K562 (cell line): ENCODE measurements at regions not wholly inside any gene's neighbourhood (a gene's known extent, or its start where the extent isn't known, plus 50 kb on each side); places are given as distances from the start of the nearest gene placed in this dataset.
A peak's percentile ranks its signal among the peaks of the same experiment; 100 is the strongest.

Source experiments
- CREB3 ChIP-seq: fragments of 450-650 bp; conservative IDR thresholded peaks from 2 replicates; pipeline ENCODE4 v1.6.1; 2016; ENCODE audit warnings: missing genetic modification characterization, low read depth, mild to moderate bottlenecking, missing compliant biosample characterization, moderate library complexity
- DDX20 ChIP-seq: fragments of 450-650 bp; IDR thresholded peaks from 2 replicates; pipeline ENCODE4 v1.6.1; 2016; ENCODE audit warnings: missing genetic modification characterization, low read depth, mild to moderate bottlenecking, missing compliant biosample characterization, moderate library complexity
- PYGO2 ChIP-seq: fragments of 450-650 bp; IDR thresholded peaks from 2 replicates; pipeline ENCODE4 v1.6.1; 2016; ENCODE audit warnings: mild to moderate bottlenecking, missing genetic modification characterization, moderate library complexity, missing compliant biosample characterization
- RBM17 ChIP-seq: fragments of 200-400 bp; formaldehyde crosslinking; IDR thresholded peaks from 2 replicates; pipeline ENCODE4 v1.6.1; 2017; ENCODE audit warnings: low read depth, mild to moderate bottlenecking, low read length, borderline replicate concordance
- SAFB ChIP-seq: fragments of 200-400 bp; formaldehyde crosslinking; IDR thresholded peaks from 2 replicates; pipeline ENCODE4 v1.6.1; 2017; ENCODE audit warnings: low read depth, low read length, borderline replicate concordance
- SAFB2 ChIP-seq: fragments of 200-400 bp; formaldehyde crosslinking; IDR thresholded peaks from 2 replicates; pipeline ENCODE4 v1.6.1; 2018; ENCODE audit warnings: borderline replicate concordance, low read length, low read depth, moderate library complexity; ENCODE audit not compliant: severe bottlenecking
- ZNF165 ChIP-seq: fragments of 250-450 bp; sonication (Bioruptor Pico); IDR thresholded peaks from 2 replicates; pipeline ENCODE4 v1.4.0; 2020; ENCODE audit warnings: borderline replicate concordance
- ZNF707 ChIP-seq: fragments of 250-450 bp; sonication (Bioruptor Pico); conservative IDR thresholded peaks from 2 replicates; pipeline ENCODE4 v1.8.0; 2022; ENCODE audit warnings: inconsistent platforms, mild to moderate bottlenecking, moderate library complexity
- TF ChIP-seq, protein P1 (sequence below), 2 experiments: fragments of 250-450 bp in 1 of 2; fragments of 450-650 bp in 1 of 2; sonication (Bioruptor Pico) in 1 of 2; IDR thresholded peaks; 2 replicates each; pipeline versions ENCODE4 v1.6.1 to v1.8.0; 2016 to 2021; ENCODE audit warnings: mild to moderate bottlenecking in 2 of 2, moderate library complexity in 2 of 2, missing compliant biosample characterization in 1 of 2, missing genetic modification characterization in 1 of 2
- TF ChIP-seq, protein P2 (sequence below), 2 experiments: fragments of 450-650 bp in 1 of 2; sonication (generic) in 1 of 2; formaldehyde crosslinking in 1 of 2; IDR thresholded peaks in 1 of 2; conservative IDR thresholded peaks in 1 of 2; 2 replicates each; pipeline versions ENCODE4 v1.6.1 to v1.8.1; 2016 to 2023; ENCODE audit warnings: mild to moderate bottlenecking in 2 of 2, moderate library complexity in 2 of 2, inconsistent platforms in 1 of 2, missing genetic modification reagents in 1 of 2

DNA sequence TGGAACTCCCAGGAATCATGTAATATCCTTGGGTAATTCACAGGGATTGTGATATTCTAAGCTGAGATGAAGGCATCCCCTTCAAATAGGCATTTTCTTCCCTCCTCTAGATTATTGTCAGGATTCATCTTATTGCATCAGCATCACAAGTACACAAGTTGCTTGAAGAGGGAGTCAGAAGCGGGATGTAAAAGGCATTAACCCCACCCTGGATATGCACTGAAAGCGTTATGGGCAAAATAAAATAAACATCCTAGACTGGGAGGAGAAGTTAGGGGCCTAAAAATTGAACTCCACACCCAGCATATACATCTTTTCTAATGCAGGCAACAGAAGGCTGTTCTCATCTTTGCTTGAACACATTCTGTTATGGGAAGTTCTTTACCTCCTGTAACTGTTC is 381.2 kb downstream of the SETD4 start (continued):
- TF ChIP-seq, protein P1, sequence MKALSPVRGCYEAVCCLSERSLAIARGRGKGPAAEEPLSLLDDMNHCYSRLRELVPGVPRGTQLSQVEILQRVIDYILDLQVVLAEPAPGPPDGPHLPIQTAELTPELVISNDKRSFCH (CRISPR knock-in tag; IDR thresholded peaks at IDR 0.05): no peak
- TF ChIP-seq, protein P1 (tag; IDR thresholded peaks at IDR 0.05): no peak
- TF ChIP-seq SAFB: no peak
- TF ChIP-seq, protein P2, sequence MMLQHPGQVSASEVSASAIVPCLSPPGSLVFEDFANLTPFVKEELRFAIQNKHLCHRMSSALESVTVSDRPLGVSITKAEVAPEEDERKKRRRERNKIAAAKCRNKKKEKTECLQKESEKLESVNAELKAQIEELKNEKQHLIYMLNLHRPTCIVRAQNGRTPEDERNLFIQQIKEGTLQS (IDR thresholded peaks at IDR 0.05): peak; percentile 17; the same call in 1 of the 2 replicates
- TF ChIP-seq, protein P2 (CRISPR knock-in tag; conservative IDR thresholded peaks at IDR 0.05): no peak
- TF ChIP-seq RBM17: no peak
- no peak for TF ChIP-seq ZNF707 (CRISPR knock-in tag)
- no peak for TF ChIP-seq DDX20
- TF ChIP-seq CREB3 (tag): no peak
- no peak for TF ChIP-seq ZNF165
- no peak for TF ChIP-seq SAFB2
- no peak for TF ChIP-seq PYGO2 (tag)
